Right atrium auricular region (tissue), 2 donors: ENCODE measurements at regions not wholly inside any gene's neighbourhood (a gene's known extent, or its start where the extent isn't known, plus 50 kb on each side); places are given as distances from the start of the nearest gene placed in this dataset.

Experiments used
- DNase-seq: peaks from one replicate; pipeline ENCODE4 v3.0.0-alpha.2; 2019; ENCODE audit warnings: low spot score
- H3K27ac ChIP-seq, 2 donors: fragments of 200-600 bp; sonication (generic); 1 replicate in 1 of 2; 2 replicates in 1 of 2; pipeline ENCODE4 v1.5.1; 2016 to 2019
- H3K27me3 ChIP-seq, 2 donors: fragments of 200-600 bp; sonication (generic); one replicate each; pipeline versions ENCODE4 v1.5.1 to v1.6.0; 2017 to 2019
- H3K36me3 ChIP-seq: fragments of 200-600 bp; sonication (generic); one replicate; pipeline ENCODE4 v1.5.1; 2016
- H3K4me1 ChIP-seq, 2 donors: fragments of 200-600 bp; sonication (generic); one replicate each; pipeline versions ENCODE4 v1.5.1 to v1.6.0; 2017 to 2019
- H3K4me3 ChIP-seq, 2 donors: fragments of 200-600 bp; sonication (generic); 1 replicate in 1 of 2; 2 replicates in 1 of 2; pipeline ENCODE4 v1.5.1; 2017 to 2019; ENCODE audit warnings: mild to moderate bottlenecking in 1 of 2, moderate library complexity in 1 of 2
- H3K9me3 ChIP-seq, 2 donors: fragments of 200-600 bp; sonication (generic); one replicate each; pipeline ENCODE4 v1.5.1; 2019
- TF ChIP-seq, protein P1 (sequence below), 2 donors: fragments of 200-600 bp; sonication (generic); IDR thresholded peaks; one replicate each; pipeline ENCODE4 v1.5.1; 2019; ENCODE audit warnings: antibody characterized with exemption in 2 of 2

DNA sequence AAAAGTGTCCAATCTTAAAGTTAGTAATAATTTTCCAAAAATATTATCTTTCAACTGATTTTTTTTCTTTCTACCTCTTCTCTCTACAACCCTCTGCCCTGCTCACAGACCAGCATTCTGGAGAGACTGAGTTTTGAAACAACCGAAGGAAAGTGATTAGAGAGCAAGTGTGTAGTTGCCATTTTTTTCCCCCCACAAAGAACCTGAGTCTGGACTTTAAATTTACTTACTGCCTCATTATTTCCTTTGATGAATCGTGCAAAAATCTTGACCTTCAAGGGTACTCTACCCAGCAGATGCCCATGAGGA is 63.4 kb upstream of the NEUROD1 start:
- no peak overlapping the region for H3K4me3 ChIP-seq
- TF ChIP-seq, protein P1, sequence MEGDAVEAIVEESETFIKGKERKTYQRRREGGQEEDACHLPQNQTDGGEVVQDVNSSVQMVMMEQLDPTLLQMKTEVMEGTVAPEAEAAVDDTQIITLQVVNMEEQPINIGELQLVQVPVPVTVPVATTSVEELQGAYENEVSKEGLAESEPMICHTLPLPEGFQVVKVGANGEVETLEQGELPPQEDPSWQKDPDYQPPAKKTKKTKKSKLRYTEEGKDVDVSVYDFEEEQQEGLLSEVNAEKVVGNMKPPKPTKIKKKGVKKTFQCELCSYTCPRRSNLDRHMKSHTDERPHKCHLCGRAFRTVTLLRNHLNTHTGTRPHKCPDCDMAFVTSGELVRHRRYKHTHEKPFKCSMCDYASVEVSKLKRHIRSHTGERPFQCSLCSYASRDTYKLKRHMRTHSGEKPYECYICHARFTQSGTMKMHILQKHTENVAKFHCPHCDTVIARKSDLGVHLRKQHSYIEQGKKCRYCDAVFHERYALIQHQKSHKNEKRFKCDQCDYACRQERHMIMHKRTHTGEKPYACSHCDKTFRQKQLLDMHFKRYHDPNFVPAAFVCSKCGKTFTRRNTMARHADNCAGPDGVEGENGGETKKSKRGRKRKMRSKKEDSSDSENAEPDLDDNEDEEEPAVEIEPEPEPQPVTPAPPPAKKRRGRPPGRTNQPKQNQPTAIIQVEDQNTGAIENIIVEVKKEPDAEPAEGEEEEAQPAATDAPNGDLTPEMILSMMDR (IDR thresholded peaks at IDR 0.05), result no peak
- no peak for DNase-seq
- H3K36me3 ChIP-seq, result no peaks in the 10 kb centered on the region
- H3K4me1 ChIP-seq, result no peaks in the 10 kb centered on the region
- H3K27me3 ChIP-seq, result no peaks in the 10 kb centered on the region
- H3K27ac ChIP-seq, result no peak overlapping the region
- H3K9me3 ChIP-seq, result no peaks in the 10 kb centered on the region

DNA sequence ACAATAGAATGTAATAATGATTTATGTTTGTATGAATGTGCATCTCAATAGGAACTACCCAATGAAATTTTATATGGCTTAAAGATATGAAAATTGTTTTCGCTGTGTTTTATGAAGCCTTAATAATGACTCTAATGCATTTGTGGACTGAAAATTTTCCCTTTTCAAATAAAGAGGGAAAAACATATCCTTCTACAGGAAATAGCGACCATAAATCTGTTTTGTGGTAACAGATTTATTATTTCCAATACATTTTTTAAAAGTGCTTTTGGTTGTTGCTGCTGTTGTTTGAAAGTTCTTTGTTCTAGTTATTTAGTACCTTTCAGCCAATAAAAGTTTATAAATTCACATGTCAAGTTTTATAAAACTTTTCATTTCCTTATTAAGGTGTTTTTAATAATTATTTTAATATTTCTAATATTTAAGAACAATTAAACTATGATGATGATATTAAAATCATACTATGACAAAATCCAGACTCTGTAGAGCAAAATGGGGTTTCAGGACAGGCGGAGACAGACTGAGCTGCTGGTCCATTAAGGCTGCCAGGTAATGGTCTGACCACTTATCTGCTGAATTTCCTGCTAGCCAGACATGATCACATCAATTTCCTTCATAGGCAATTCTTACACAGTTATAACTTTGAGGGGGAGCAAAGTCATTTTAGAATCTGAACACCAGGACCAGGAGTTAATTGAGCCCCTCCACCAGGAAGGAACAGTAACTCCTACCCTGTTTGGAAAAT is 65.7 kb upstream of the NEUROD1 start:
- no peak overlapping the region for H3K27ac ChIP-seq
- no peaks in the 10 kb centered on the region for H3K36me3 ChIP-seq
- H3K4me1 ChIP-seq, result no peaks in the 10 kb centered on the region
- H3K4me3 ChIP-seq, result no peak overlapping the region
- DNase-seq, result no peak
- H3K9me3 ChIP-seq, result no peaks in the 10 kb centered on the region
- no peaks in the 10 kb centered on the region for H3K27me3 ChIP-seq
- TF ChIP-seq, protein P1 (IDR thresholded peaks at IDR 0.05), result no peak

DNA sequence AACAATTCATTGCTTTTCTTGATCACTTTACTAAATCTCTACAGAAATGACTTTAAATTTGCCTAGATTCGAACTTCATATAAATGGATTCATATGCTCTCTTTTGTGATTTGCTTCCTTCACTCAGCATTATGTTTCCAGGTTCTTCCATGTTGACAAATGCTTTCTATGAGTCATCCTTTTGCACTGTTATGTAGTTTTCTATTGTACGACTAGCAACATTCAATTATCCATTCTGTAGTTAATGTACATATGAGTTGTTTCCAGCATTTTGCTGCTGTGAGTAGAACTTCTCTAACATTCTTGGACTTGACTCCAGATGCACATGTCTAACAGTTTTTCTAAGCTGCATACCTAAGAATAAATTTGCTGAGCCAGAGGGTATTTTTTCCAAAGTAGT is 66.5 kb upstream of the NEUROD1 start:
- no peaks in the 10 kb centered on the region for H3K27me3 ChIP-seq
- H3K4me3 ChIP-seq, result no peak overlapping the region
- no peaks in the 10 kb centered on the region for H3K9me3 ChIP-seq
- no peaks in the 10 kb centered on the region for H3K4me1 ChIP-seq
- DNase-seq, result no peak
- H3K27ac ChIP-seq, result no peak overlapping the region
- H3K36me3 ChIP-seq, result no peaks in the 10 kb centered on the region
- TF ChIP-seq, protein P1 (IDR thresholded peaks at IDR 0.05), result no peak

DNA sequence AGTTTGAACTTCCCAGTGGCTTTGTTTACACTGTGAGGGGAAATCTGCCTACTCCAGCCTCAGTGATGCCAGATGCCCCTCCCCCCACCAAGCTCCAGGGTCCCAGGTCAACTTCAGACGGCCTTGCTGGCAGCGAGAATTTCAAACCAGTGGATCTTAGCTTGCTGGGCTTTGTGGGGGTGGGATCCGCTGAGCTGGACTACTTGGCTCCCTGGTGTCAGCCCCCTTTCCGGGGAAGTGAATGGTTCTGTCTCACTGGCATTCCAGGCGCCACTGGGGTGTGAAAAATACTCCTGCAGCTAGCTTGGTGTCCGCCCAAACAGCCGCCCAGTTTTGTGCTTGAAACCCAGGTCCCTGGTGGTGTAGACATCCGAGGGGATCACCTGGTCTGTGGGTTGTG is 70.0 kb upstream of the NEUROD1 start:
- no peaks in the 10 kb centered on the region for H3K9me3 ChIP-seq
- H3K4me1 ChIP-seq, result no peaks in the 10 kb centered on the region
- H3K36me3 ChIP-seq, result no peaks in the 10 kb centered on the region
- no peak overlapping the region for H3K4me3 ChIP-seq
- H3K27me3 ChIP-seq, result no peaks in the 10 kb centered on the region
- DNase-seq, result no peak
- H3K27ac ChIP-seq, result no peak overlapping the region
- TF ChIP-seq, protein P1 (IDR thresholded peaks at IDR 0.05), result no peak

DNA sequence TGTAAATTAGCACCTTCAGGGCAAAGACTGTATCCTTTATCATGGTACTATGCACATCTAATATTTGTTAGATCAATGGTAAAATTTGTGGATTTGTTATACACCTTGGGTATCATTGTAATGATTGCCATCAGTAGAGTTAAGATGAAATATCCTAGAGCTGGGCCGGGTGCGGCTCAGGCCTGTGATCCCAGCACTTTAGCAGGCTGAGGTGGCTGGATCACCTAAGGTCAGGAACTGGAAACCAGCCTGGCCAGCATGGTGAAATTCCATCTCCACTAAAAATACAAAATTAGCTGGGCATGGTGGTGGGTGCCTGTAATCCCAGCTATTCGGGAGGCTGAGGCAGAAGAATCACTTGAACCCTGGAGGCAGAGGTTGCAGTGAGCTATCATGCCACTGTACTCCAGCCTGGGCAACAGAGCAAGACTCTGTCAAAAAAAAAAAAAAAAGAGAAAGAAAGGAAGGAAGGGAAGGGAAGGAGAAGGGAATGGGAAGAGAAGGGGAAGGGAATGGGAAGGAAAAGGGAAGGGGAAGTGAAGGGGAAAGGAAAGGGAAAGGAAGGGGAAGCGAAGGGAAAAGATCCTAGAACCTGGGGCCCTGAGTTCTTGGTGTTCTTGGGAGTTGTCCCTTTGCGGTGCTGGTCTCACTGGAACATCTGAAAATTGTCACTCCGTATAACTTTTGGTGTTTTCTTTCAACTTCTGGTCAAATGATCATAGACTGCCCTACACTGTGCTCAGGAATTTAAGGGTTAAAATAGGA is 71.1 kb upstream of the NEUROD1 start:
- H3K4me1 ChIP-seq, result no peaks in the 10 kb centered on the region
- H3K27ac ChIP-seq, result no peak overlapping the region
- TF ChIP-seq, protein P1 (IDR thresholded peaks at IDR 0.05), result no peak
- no peaks in the 10 kb centered on the region for H3K9me3 ChIP-seq
- H3K4me3 ChIP-seq, result no peak overlapping the region
- H3K27me3 ChIP-seq, result no peaks in the 10 kb centered on the region
- DNase-seq, result no peak
- no peaks in the 10 kb centered on the region for H3K36me3 ChIP-seq
